K562 (cell line): ENCODE measurements at regions not wholly inside any gene's neighbourhood (a gene's known extent, or its start where the extent isn't known, plus 50 kb on each side); places are given as distances from the start of the nearest gene placed in this dataset.
A peak's percentile ranks its signal among the peaks of the same experiment; 100 is the strongest.
"Not testable (repeated sequence)": the region's sequence is repeated elsewhere in the genome, so short reads cannot be mapped to it uniquely, and the experiment has no call there.

Source experiments
- ARID4B ChIP-seq: sonication (generic); formaldehyde crosslinking; IDR thresholded peaks from 2 replicates; pipeline ENCODE4 v1.8.0; 2022; ENCODE audit warnings: mild to moderate bottlenecking, missing genetic modification reagents
- BRD4 ChIP-seq: fragments of 200-600 bp; sonication (generic); IDR thresholded peaks from 2 replicates; pipeline ENCODE4 v1.6.1; 2017; ENCODE audit warnings: inconsistent platforms
- CBX1 ChIP-seq: sonication (generic); IDR thresholded peaks from 2 replicates; pipeline ENCODE4 v1.6.1; 2016; ENCODE audit warnings: antibody characterized with exemption, low read depth, mild to moderate bottlenecking
- CREB3L1 ChIP-seq: fragments of 450-650 bp; IDR thresholded peaks from 2 replicates; pipeline ENCODE4 v1.6.1; 2014; ENCODE audit warnings: low read depth, mild to moderate bottlenecking, moderate library complexity, borderline replicate concordance
- CTBP1 ChIP-seq: fragments of 450-650 bp; IDR thresholded peaks from 2 replicates; pipeline ENCODE4 v1.6.1; 2016; ENCODE audit warnings: borderline replicate concordance
- DEAF1 ChIP-seq: fragments of 450-650 bp; formaldehyde crosslinking; IDR thresholded peaks from 2 replicates; pipeline ENCODE4 v1.4.0; 2020; ENCODE audit warnings: mild to moderate bottlenecking, moderate library complexity
- E2F1 ChIP-seq: sonication (generic); formaldehyde crosslinking; IDR thresholded peaks from 2 replicates; pipeline ENCODE4 v1.8.1; 2023; ENCODE audit warnings: mild to moderate bottlenecking, missing genetic modification reagents, moderate library complexity
- ELF4 ChIP-seq: fragments of 450-650 bp; formaldehyde crosslinking; IDR thresholded peaks from 2 replicates; pipeline ENCODE4 v1.4.0; 2022; ENCODE audit warnings: missing genetic modification characterization
- EP400 ChIP-seq: fragments of 450-650 bp; IDR thresholded peaks from 2 replicates; pipeline ENCODE4 v1.6.1; 2017; ENCODE audit warnings: antibody characterized with exemption, mild to moderate bottlenecking, moderate library complexity
- ERF ChIP-seq: fragments of 450-650 bp; formaldehyde crosslinking; IDR thresholded peaks from 2 replicates; pipeline ENCODE4 v1.4.0; 2020; ENCODE audit warnings: mild to moderate bottlenecking, mixed read lengths
- KLF1 ChIP-seq: fragments of 450-650 bp; IDR thresholded peaks from 2 replicates; pipeline ENCODE4 v1.6.1; 2016; ENCODE audit warnings: missing genetic modification characterization, missing compliant biosample characterization
- L3MBTL2 ChIP-seq: fragments of 450-650 bp; IDR thresholded peaks from 2 replicates; pipeline ENCODE4 v1.6.1; 2016; ENCODE audit warnings: mild to moderate bottlenecking, moderate library complexity
- MYC ChIP-seq, 2 experiments: fragments of 250-450 bp in 1 of 2; sonication (Bioruptor Pico) in 1 of 2; IDR thresholded peaks; 2 replicates each; pipeline versions ENCODE4 v1.5.1 to v1.6.1; 2012 to 2021; ENCODE audit warnings: low read depth in 2 of 2, borderline replicate concordance in 1 of 2, improper control_type of control experiment in 1 of 2, low read length in 1 of 2, mild to moderate bottlenecking in 1 of 2, moderate library complexity in 1 of 2
- POLR2A ChIP-seq: fragments of 450-650 bp; conservative IDR thresholded peaks from 2 replicates; pipeline ENCODE4 v1.6.1; 2016
- POLR2AphosphoS5 ChIP-seq: IDR thresholded peaks from 2 replicates; pipeline ENCODE4 v1.6.1; 2011; ENCODE audit warnings: mild to moderate bottlenecking, low read depth, low read length, moderate library complexity; ENCODE audit not compliant: control insufficient read depth, insufficient read depth
- RBFOX2 ChIP-seq: fragments of 200-400 bp; formaldehyde crosslinking; IDR thresholded peaks from 2 replicates; pipeline ENCODE4 v1.6.1; 2017; ENCODE audit warnings: low read depth, mild to moderate bottlenecking, low read length, moderate library complexity
- ZBTB7A ChIP-seq: IDR thresholded peaks from 2 replicates; pipeline ENCODE4 v1.6.1; 2011; ENCODE audit warnings: low read depth, mild to moderate bottlenecking, low read length, moderate library complexity, borderline replicate concordance; ENCODE audit not compliant: control insufficient read depth
- ZKSCAN1 ChIP-seq: fragments of 150-350 bp; IDR thresholded peaks from 2 replicates; pipeline ENCODE4 v1.6.1; 2016; ENCODE audit warnings: low read depth, low read length
- ZNF444 ChIP-seq: fragments of 250-450 bp; sonication (Bioruptor Pico); IDR thresholded peaks from 2 replicates; pipeline ENCODE4 v1.4.0; 2020; ENCODE audit warnings: mild to moderate bottlenecking, moderate library complexity

- TF ChIP-seq ZBTB7A: peak; percentile 86; the same call in 1 of the 2 replicates
- TF ChIP-seq ZKSCAN1: 0 out of 2 replicates have a peak, but pooled peaks have one; percentile 37
- peak; percentile 93 for TF ChIP-seq RBFOX2
- TF ChIP-seq MYC (IDR thresholded peaks at IDR 0.05; ENCODE audit: low read depth, low read length): peak; percentile 67; the same call in 1 of the 2 replicates
- not testable (repeated sequence) for TF ChIP-seq MYC (CRISPR knock-in tag; IDR thresholded peaks at IDR 0.05; ENCODE audit: borderline replicate concordance, low read depth)
- peak; percentile 95; the same call in 1 of the 2 replicates for TF ChIP-seq CBX1
- peak; percentile 84 for TF ChIP-seq EP400
- peak; percentile 28; the same call in 1 of the 2 replicates for TF ChIP-seq DEAF1 (CRISPR knock-in tag)
- TF ChIP-seq CREB3L1: peak; percentile 70
- TF ChIP-seq ELF4 (CRISPR knock-in tag): 0 out of 2 replicates have a peak, but pooled peaks have one; percentile 40
- peak; percentile 81 for TF ChIP-seq POLR2AphosphoS5
- peak; percentile 79; the same call in 1 of the 2 replicates for TF ChIP-seq E2F1 (CRISPR knock-in tag)
- TF ChIP-seq POLR2A: peak; percentile 90
- peak; percentile 87 for TF ChIP-seq CTBP1
- TF ChIP-seq ZNF444 (CRISPR knock-in tag): peak; percentile 81
- peak; percentile 43; the same call in 1 of the 2 replicates for TF ChIP-seq BRD4
- TF ChIP-seq L3MBTL2: peak; percentile 83
- peak; percentile 92 for TF ChIP-seq ARID4B (CRISPR knock-in tag)
- TF ChIP-seq KLF1: peak; percentile 70; the same call in 1 of the 2 replicates
- peak; percentile 60; the same call in 1 of the 2 replicates for TF ChIP-seq ERF (CRISPR knock-in tag)
Observed at GRCh38 chr7:84880326-84880997, 306.4 kb downstream of the SEMA3D start (continued).
